ENCODE measurements at regions not wholly inside any gene's neighbourhood (a gene's known extent, or its start where the extent isn't known, plus 50 kb on each side); places are given as distances from the start of the nearest gene placed in this dataset.

- TF ChIP-seq CTCF (conservative IDR thresholded peaks at IDR 0.05): no peak
- H3K23ac ChIP-seq (ENCODE audit: insufficient read length, low read depth, low read length): no peak overlapping the region
- no peak overlapping the region for H3K27ac ChIP-seq (ENCODE audit: insufficient read length, low read depth, low read length)
- H3K27ac Mint-ChIP-seq: no peak overlapping the region
- H2BK120ac ChIP-seq (ENCODE audit: low read depth, low read length, poor library complexity, severe bottlenecking): no peak overlapping the region
- no peak overlapping the region for H2BK15ac ChIP-seq (ENCODE audit: low read depth, low read length)
- H3K79me2 ChIP-seq (ENCODE audit: insufficient read depth, low read length): no peaks in the 10 kb centered on the region
- H3K4me2 ChIP-seq (ENCODE audit: insufficient read depth, insufficient read length, low read length): no peak overlapping the region
- H3K4me1 Mint-ChIP-seq: peaks cover 6 to 10% of the 10 kb centered on the region in 2 experiments
- no peak overlapping the region for H3K9ac ChIP-seq (ENCODE audit: extremely low read depth, insufficient read length, low read length)
- no CpG with 5 or more reads among the region's 3 CpGs for WGBS (ENCODE audit: extremely low coverage, insufficient read length, low lambda C conversion rate)
- no peak overlapping the region for H4K91ac ChIP-seq (ENCODE audit: insufficient read length, low read depth, low read length)
- H2AK5ac ChIP-seq (ENCODE audit: insufficient read length, low read length): no peak overlapping the region
- no peaks in the 10 kb centered on the region for H3K79me1 ChIP-seq (ENCODE audit: insufficient read depth, low read depth, low read length, poor library complexity, severe bottlenecking)
- H2BK5ac ChIP-seq (ENCODE audit: insufficient read length, low read length): no peak overlapping the region
- no peak overlapping the region for H3K18ac ChIP-seq (ENCODE audit: insufficient read length, low read depth, low read length)
- no peaks in the 10 kb centered on the region for H3K9me3 ChIP-seq (ENCODE audit: control insufficient read depth, low read depth, low read length)
- H3K56ac ChIP-seq (ENCODE audit: insufficient read length, low read depth, low read length): no peak overlapping the region
- H4K5ac ChIP-seq (ENCODE audit: insufficient read length, low read depth, low read length): no peak overlapping the region
- H3K4me1 ChIP-seq (ENCODE audit: insufficient read depth, low read length): peaks cover 4% of the 10 kb centered on the region; the same call in 1 of the 2 replicates
- H2BK20ac ChIP-seq (ENCODE audit: low read depth, low read length, poor library complexity, severe bottlenecking): no peak overlapping the region
- no peak overlapping the region for H2AFZ ChIP-seq (ENCODE audit: low read length)
- no peak overlapping the region for H2BK12ac ChIP-seq (ENCODE audit: insufficient read length, low read depth, low read length)
- H3K27me3 Mint-ChIP-seq (ENCODE audit: low read depth): no peaks in the 10 kb centered on the region
- H3K4ac ChIP-seq (ENCODE audit: low read depth, low read length): no peak overlapping the region
- no peak overlapping the region for H3T11ph ChIP-seq (ENCODE audit: low read length)
- peaks cover 2 to 15% (median 3%) of the 10 kb centered on the region in 3 experiments; a peak in 6 of 7 replicates for H3K36me3 Mint-ChIP-seq (ENCODE audit: insufficient read depth in 1 of 3, low read depth in 3 of 3)
- H3K23me2 ChIP-seq (ENCODE audit: insufficient read length, low read depth, low read length, poor library complexity, severe bottlenecking): no peaks in the 10 kb centered on the region
- H4K20me1 ChIP-seq (ENCODE audit: control insufficient read depth, insufficient read depth, insufficient read length): no peaks in the 10 kb centered on the region
- H3K4me3 Mint-ChIP-seq: no peak overlapping the region
- no peak for DNase-seq
- no peak overlapping the region for H4K8ac ChIP-seq (replicated peaks; ENCODE audit: insufficient read length, low read depth, low read length)
- H3K14ac ChIP-seq (ENCODE audit: insufficient read depth, low read length): no peak overlapping the region
- H3K9me3 Mint-ChIP-seq: peaks cover 8 to 11% of the 10 kb centered on the region in 2 experiments
- H3K27me3 ChIP-seq (ENCODE audit: insufficient read depth, low read length): no peaks in the 10 kb centered on the region
These were observed 640.8 kb downstream of the C12orf50 start for GRCh38 chr12:87388376-87388775.
